HG02938 (cell line): ENCODE measurements at regions not wholly inside any gene's neighbourhood (a gene's known extent, or its start where the extent isn't known, plus 50 kb on each side); places are given as distances from the start of the nearest gene placed in this dataset.

ENCODE experiments used
- ATAC-seq: cut with Tn5 transposase; IDR thresholded peaks from one replicate; pipeline ENCODE4 v1.9.1; 2021; ENCODE audit warnings: mild to moderate bottlenecking, moderate library complexity; ENCODE audit not compliant: unreplicated experiment

GRCh38 chr4:137762591-137762990 lies 230.3 kb upstream of the PCDH18 start:
- no peak for ATAC-seq

GRCh38 chr4:137754652-137755471 lies 222.6 kb upstream of the PCDH18 start:
- ATAC-seq, result no peak

- no peak for ATAC-seq
These were observed 217.2 kb upstream of the PCDH18 start for GRCh38 chr4:137749466-137749865.

- ATAC-seq, result no peak
These were observed 216.3 kb upstream of the PCDH18 start for GRCh38 chr4:137748616-137749015.

GRCh38 chr4:137740141-137740540 lies 207.8 kb upstream of the PCDH18 start:
- ATAC-seq, result no peak

GRCh38 chr4:137739391-137739790 lies 207.1 kb upstream of the PCDH18 start:
- ATAC-seq, result no peak

GRCh38 chr4:137738375-137738990 lies 206.2 kb upstream of the PCDH18 start:
- no peak for ATAC-seq

- no peak for ATAC-seq
These were observed 203.3 kb upstream of the PCDH18 start for GRCh38 chr4:137735561-137736104.

GRCh38 chr4:137733174-137734141 lies 201.2 kb upstream of the PCDH18 start:
- peak; percentile 82 for ATAC-seq

GRCh38 chr4:137722910-137723309 lies 190.6 kb upstream of the PCDH18 start:
- no peak for ATAC-seq

GRCh38 chr4:137711502-137711901 lies 179.2 kb upstream of the PCDH18 start:
- ATAC-seq, result no peak

GRCh38 chr4:137707626-137708025 lies 175.3 kb upstream of the PCDH18 start:
- no peak for ATAC-seq

GRCh38 chr4:137707102-137707620 lies 174.9 kb upstream of the PCDH18 start:
- no peak for ATAC-seq

- ATAC-seq, result no peak
These were observed 173.0 kb upstream of the PCDH18 start for GRCh38 chr4:137705171-137705783.

- no peak for ATAC-seq
These were observed 170.9 kb upstream of the PCDH18 start for GRCh38 chr4:137703195-137703594.

GRCh38 chr4:137702512-137702911 lies 170.2 kb upstream of the PCDH18 start:
- ATAC-seq, result no peak

GRCh38 chr4:137701401-137701800 lies 169.1 kb upstream of the PCDH18 start:
- no peak for ATAC-seq

GRCh38 chr4:137700751-137701150 lies 168.5 kb upstream of the PCDH18 start:
- no peak for ATAC-seq

GRCh38 chr4:137700072-137700471 lies 167.8 kb upstream of the PCDH18 start:
- no peak for ATAC-seq

GRCh38 chr4:137694138-137694537 lies 161.8 kb upstream of the PCDH18 start:
- ATAC-seq, result no peak
